Neural cell (in vitro differentiated cells): ENCODE measurements at regions not wholly inside any gene's neighbourhood (a gene's known extent, or its start where the extent isn't known, plus 50 kb on each side); places are given as distances from the start of the nearest gene placed in this dataset.

Experiments
- H2AFZ ChIP-seq: fragments of 200-600, 300-800 bp; sonication (generic), shearing (Covaris generic); 2 replicates; pipeline ENCODE4 v1.6.0; 2014; ENCODE audit warnings: low read depth, mild to moderate bottlenecking, antibody characterized with exemption, low read length, moderate library complexity
- H3F3A ChIP-seq: fragments of 200-600 bp; shearing (Covaris generic); 2 replicates; pipeline ENCODE4 v1.6.1; 2016; ENCODE audit warnings: mild to moderate bottlenecking, moderate library complexity, mixed read lengths, antibody characterized with exemption, low read length; ENCODE audit not compliant: insufficient read depth, poor library complexity, severe bottlenecking
- H3K27ac ChIP-seq: fragments of 200-600, 300-800 bp; sonication (generic), shearing (Covaris generic); 2 replicates; pipeline ENCODE4 v1.5.1; 2014; ENCODE audit warnings: mild to moderate bottlenecking, low read length, moderate library complexity
- H3K27me3 ChIP-seq: fragments of 300-800, 200-600 bp; sonication (generic), shearing (Covaris generic); 2 replicates; pipeline ENCODE4 v1.6.0; 2014; ENCODE audit warnings: mild to moderate bottlenecking, low read depth, low read length, moderate library complexity; ENCODE audit not compliant: insufficient read depth
- H3K36me3 ChIP-seq: fragments of 300-800, 200-600 bp; sonication (generic), shearing (Covaris generic); 2 replicates; pipeline ENCODE4 v1.5.1; 2014; ENCODE audit warnings: mild to moderate bottlenecking, antibody characterized with exemption, low read length, moderate library complexity; ENCODE audit not compliant: insufficient read depth
- H3K4me2 ChIP-seq: fragments of 300-800, 200-600 bp; sonication (generic), shearing (Covaris generic); 2 replicates; pipeline ENCODE4 v1.6.0; 2014; ENCODE audit warnings: mild to moderate bottlenecking, low read length
- H3K4me3 ChIP-seq: fragments of 300-800, 200-600 bp; sonication (generic), shearing (Covaris generic); 2 replicates; pipeline ENCODE4 v1.5.1; 2014; ENCODE audit warnings: mild to moderate bottlenecking, low read length, moderate library complexity
- H3K79me2 ChIP-seq: fragments of 200-600 bp; shearing (Covaris generic); replicated peaks from 2 replicates; pipeline ENCODE4 v1.6.0; 2014; ENCODE audit warnings: mild to moderate bottlenecking, low read length, moderate library complexity; ENCODE audit not compliant: insufficient read depth
- H3K9ac ChIP-seq: fragments of 300-800, 200-600 bp; sonication (generic), shearing (Covaris generic); 2 replicates; pipeline ENCODE4 v1.6.1; 2016; ENCODE audit warnings: mild to moderate bottlenecking, low read length, mixed read lengths
- H3K9me2 ChIP-seq: fragments of 200-600 bp; shearing (Covaris generic); 2 replicates; pipeline ENCODE4 v1.6.1; 2016; ENCODE audit warnings: mild to moderate bottlenecking, low read length, mixed read lengths; ENCODE audit not compliant: insufficient read depth
- H3K9me3 ChIP-seq: fragments of 200-600, 300-800 bp; sonication (generic), shearing (Covaris generic); 2 replicates; pipeline ENCODE4 v1.6.1; 2016; ENCODE audit warnings: mild to moderate bottlenecking, mixed run types, low read length, moderate library complexity, mixed read lengths
- H4K20me1 ChIP-seq: fragments of 200-600 bp; shearing (Covaris generic); 2 replicates; pipeline ENCODE4 v1.6.1; 2016; ENCODE audit warnings: mild to moderate bottlenecking, mixed run types; ENCODE audit not compliant: insufficient read depth
- EP300 ChIP-seq: fragments of 450-650 bp; conservative IDR thresholded peaks from 2 replicates; pipeline ENCODE4 v1.6.1; 2014; ENCODE audit warnings: antibody characterized with exemption, mild to moderate bottlenecking, moderate library complexity; ENCODE audit not compliant: poor library complexity, severe bottlenecking
- EZH2 ChIP-seq: fragments of 200-600, 300-800 bp; shearing (Covaris generic), sonication (generic); IDR thresholded peaks from 2 replicates; pipeline ENCODE4 v1.6.1; 2014; ENCODE audit warnings: antibody characterized with exemption, low read length, borderline replicate concordance, mild to moderate bottlenecking; ENCODE audit not compliant: insufficient read depth, poor library complexity, severe bottlenecking
- MXI1 ChIP-seq: fragments of 450-650 bp; conservative IDR thresholded peaks from 2 replicates; pipeline ENCODE4 v1.6.1; 2014; ENCODE audit warnings: antibody characterized with exemption, mild to moderate bottlenecking; ENCODE audit not compliant: poor library complexity, severe bottlenecking
- POLR2AphosphoS5 ChIP-seq: IDR thresholded peaks from 2 replicates; pipeline ENCODE4 v1.6.1; 2012
- RAD21 ChIP-seq: fragments of 450-650 bp; conservative IDR thresholded peaks from 2 replicates; pipeline ENCODE4 v1.6.1; 2014; ENCODE audit warnings: antibody characterized with exemption, mild to moderate bottlenecking, moderate library complexity
- SMC3 ChIP-seq: fragments of 450-650 bp; conservative IDR thresholded peaks from 2 replicates; pipeline ENCODE4 v1.6.1; 2014; ENCODE audit warnings: antibody characterized with exemption, mild to moderate bottlenecking, moderate library complexity; ENCODE audit not compliant: poor library complexity
- TAF1 ChIP-seq: IDR thresholded peaks from 2 replicates; pipeline ENCODE4 v1.6.1; 2012; ENCODE audit warnings: low read depth
- TF ChIP-seq, protein P1 (sequence below): IDR thresholded peaks from 2 replicates; pipeline ENCODE4 v1.6.1; 2012; ENCODE audit warnings: borderline replicate concordance
- TF ChIP-seq, protein P2 (sequence below): fragments of 450-650 bp; IDR thresholded peaks from 2 replicates; pipeline ENCODE4 v1.5.1; 2014; ENCODE audit warnings: antibody characterized with exemption, mild to moderate bottlenecking, moderate library complexity; ENCODE audit not compliant: poor library complexity, severe bottlenecking

DNA sequence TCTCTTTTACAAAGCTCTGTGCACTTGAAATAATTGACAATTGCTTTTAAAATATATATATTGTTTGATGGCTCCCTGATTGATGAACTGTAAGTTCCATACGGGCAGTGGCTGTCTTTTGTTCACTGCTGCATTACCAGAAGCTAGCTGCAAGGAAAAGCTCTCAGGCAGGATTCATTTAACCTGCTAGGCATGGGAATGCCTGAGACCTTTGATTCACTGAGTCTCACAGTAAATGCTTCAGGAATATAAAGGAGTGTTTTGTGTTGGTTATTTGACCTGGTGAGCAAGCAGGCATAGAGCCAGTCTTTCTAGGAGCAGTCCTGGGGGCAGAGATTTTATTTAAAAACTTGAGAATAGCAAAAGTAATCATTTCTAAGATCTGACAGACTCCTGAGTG lies 193.2 kb upstream of the ITGA4 start:
- Histone ChIP-seq H4K20me1 (no peaks in the 10 kb centered on the region), H3K4me2 (no peak overlapping the region), H3K27me3 (no peaks in the 10 kb centered on the region), H3K9me2 (no peaks in the 10 kb centered on the region), H3K36me3 (no peaks in the 10 kb centered on the region), H3K27ac (no peak overlapping the region), H3K79me2 (no peaks in the 10 kb centered on the region), H2AFZ (no peak overlapping the region), H3K4me3 (no peak overlapping the region), H3K9me3 (no peaks in the 10 kb centered on the region), H3K9ac (no peak overlapping the region), H3F3A (no peaks in the 10 kb centered on the region)
- TF ChIP-seq POLR2AphosphoS5 (peak; percentile 8), EZH2 (no peak)
- TF ChIP-seq, protein P1, sequence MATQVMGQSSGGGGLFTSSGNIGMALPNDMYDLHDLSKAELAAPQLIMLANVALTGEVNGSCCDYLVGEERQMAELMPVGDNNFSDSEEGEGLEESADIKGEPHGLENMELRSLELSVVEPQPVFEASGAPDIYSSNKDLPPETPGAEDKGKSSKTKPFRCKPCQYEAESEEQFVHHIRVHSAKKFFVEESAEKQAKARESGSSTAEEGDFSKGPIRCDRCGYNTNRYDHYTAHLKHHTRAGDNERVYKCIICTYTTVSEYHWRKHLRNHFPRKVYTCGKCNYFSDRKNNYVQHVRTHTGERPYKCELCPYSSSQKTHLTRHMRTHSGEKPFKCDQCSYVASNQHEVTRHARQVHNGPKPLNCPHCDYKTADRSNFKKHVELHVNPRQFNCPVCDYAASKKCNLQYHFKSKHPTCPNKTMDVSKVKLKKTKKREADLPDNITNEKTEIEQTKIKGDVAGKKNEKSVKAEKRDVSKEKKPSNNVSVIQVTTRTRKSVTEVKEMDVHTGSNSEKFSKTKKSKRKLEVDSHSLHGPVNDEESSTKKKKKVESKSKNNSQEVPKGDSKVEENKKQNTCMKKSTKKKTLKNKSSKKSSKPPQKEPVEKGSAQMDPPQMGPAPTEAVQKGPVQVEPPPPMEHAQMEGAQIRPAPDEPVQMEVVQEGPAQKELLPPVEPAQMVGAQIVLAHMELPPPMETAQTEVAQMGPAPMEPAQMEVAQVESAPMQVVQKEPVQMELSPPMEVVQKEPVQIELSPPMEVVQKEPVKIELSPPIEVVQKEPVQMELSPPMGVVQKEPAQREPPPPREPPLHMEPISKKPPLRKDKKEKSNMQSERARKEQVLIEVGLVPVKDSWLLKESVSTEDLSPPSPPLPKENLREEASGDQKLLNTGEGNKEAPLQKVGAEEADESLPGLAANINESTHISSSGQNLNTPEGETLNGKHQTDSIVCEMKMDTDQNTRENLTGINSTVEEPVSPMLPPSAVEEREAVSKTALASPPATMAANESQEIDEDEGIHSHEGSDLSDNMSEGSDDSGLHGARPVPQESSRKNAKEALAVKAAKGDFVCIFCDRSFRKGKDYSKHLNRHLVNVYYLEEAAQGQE, result peak; percentile 49

DNA sequence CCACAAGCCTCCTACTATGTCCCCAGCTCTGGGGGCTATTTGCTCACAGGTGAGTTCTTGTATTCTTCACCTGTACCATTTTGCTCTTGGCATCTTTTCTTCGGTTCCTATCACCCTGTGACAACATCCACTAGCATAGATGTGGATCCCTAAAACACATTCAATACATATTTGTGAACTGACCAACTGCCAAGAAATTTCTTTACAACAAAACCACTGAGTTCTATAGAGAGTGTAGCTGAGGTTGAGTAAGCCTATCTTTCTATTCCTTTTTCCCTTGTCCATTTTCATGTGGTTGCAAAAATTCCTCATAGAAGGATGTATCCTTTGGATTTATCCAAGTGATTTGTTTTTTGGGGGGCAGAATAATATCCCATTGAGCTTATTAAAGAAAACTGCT lies 192.7 kb upstream of the ITGA4 start:
- Histone ChIP-seq H3K4me3 (no peak overlapping the region), H4K20me1 (no peaks in the 10 kb centered on the region), H3K36me3 (no peaks in the 10 kb centered on the region), H3F3A (no peaks in the 10 kb centered on the region), H3K27ac (no peak overlapping the region), H3K9ac (no peak overlapping the region), H3K4me2 (no peak overlapping the region), H3K9me3 (no peaks in the 10 kb centered on the region), H3K9me2 (no peaks in the 10 kb centered on the region), H3K27me3 (no peaks in the 10 kb centered on the region), H2AFZ (no peak overlapping the region), H3K79me2 (no peaks in the 10 kb centered on the region)
- TF ChIP-seq, protein P2, sequence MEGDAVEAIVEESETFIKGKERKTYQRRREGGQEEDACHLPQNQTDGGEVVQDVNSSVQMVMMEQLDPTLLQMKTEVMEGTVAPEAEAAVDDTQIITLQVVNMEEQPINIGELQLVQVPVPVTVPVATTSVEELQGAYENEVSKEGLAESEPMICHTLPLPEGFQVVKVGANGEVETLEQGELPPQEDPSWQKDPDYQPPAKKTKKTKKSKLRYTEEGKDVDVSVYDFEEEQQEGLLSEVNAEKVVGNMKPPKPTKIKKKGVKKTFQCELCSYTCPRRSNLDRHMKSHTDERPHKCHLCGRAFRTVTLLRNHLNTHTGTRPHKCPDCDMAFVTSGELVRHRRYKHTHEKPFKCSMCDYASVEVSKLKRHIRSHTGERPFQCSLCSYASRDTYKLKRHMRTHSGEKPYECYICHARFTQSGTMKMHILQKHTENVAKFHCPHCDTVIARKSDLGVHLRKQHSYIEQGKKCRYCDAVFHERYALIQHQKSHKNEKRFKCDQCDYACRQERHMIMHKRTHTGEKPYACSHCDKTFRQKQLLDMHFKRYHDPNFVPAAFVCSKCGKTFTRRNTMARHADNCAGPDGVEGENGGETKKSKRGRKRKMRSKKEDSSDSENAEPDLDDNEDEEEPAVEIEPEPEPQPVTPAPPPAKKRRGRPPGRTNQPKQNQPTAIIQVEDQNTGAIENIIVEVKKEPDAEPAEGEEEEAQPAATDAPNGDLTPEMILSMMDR, result no peak
- no peak for TF ChIP-seq EZH2

DNA sequence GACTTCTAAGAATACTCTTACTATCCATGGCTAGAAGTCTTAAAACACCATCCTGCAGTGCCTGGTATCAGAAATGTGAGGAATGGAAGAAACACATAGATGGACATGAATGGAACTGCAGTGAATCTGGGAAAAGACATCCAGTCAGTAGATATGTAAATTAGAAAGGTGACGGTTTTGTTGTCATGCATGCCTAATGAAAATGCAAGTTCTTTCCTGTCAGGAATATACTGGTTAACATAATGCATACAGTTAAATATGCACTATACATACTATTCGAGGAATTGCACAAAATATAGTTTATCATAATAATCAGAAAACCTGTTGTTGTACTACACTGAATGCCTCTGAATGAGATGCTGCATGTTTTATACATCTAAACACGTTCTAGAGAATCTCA lies 190.6 kb upstream of the ITGA4 start:
- TF ChIP-seq RAD21, result no peak
- TF ChIP-seq TAF1, result no peak
- TF ChIP-seq, protein P1, result no peak
- no peak for TF ChIP-seq SMC3
- TF ChIP-seq EZH2, result no peak
- TF ChIP-seq EP300, result no peak
- no peak for TF ChIP-seq MXI1
- TF ChIP-seq, protein P2, result no peak
- TF ChIP-seq POLR2AphosphoS5, result no peak
- Histone ChIP-seq H3F3A (peaks cover 3% of the 10 kb centered on the region), H3K4me2 (no peak overlapping the region), H3K9ac (no peak overlapping the region), H3K79me2 (no peaks in the 10 kb centered on the region), H2AFZ (no peak overlapping the region), H3K4me3 (no peak overlapping the region), H4K20me1 (no peaks in the 10 kb centered on the region), H3K9me2 (no peaks in the 10 kb centered on the region), H3K27me3 (no peaks in the 10 kb centered on the region), H3K36me3 (no peaks in the 10 kb centered on the region), H3K9me3 (no peaks in the 10 kb centered on the region), H3K27ac (no peak overlapping the region)
